ENCODE measurements at regions not wholly inside any gene's neighbourhood (a gene's known extent, or its start where the extent isn't known, plus 50 kb on each side); places are given as distances from the start of the nearest gene placed in this dataset.
"Not testable (repeated sequence)": the region's sequence is repeated elsewhere in the genome, so short reads cannot be mapped to it uniquely, and the experiment has no call there.

DNA sequence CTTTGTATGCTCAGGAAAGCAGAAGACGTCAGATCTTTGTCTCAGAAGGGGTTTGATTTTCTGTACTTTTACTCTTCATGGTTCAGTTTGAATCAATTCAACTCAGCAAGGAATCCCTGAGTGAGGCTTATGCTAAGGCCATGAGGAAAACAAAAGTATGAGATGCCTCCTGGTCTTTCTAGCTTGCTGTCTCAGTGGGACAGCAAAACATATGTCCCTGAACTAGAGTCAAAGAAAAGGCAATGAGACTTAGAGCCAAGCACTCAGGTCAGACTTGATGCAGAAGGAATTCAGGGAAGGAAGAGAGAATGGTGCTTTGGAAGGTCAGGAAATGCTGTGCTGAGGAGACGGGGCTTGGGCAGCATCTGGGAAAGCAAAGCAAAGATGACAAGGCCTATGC is 236.2 kb upstream of the SFRP2 start:
- no peak overlapping the region for H3K4me3 ChIP-seq
- intact Hi-C loops (cut with DNase I; ENCODE audit: low total_unique reads) = no loop called here
- no peaks in the 10 kb centered on the region for H3K27me3 ChIP-seq
- DNase-seq = no peak
- H3K36me3 ChIP-seq (ENCODE audit: low read depth, missing control alignments) = no peaks in the 10 kb centered on the region
- TF ChIP-seq, protein P1, sequence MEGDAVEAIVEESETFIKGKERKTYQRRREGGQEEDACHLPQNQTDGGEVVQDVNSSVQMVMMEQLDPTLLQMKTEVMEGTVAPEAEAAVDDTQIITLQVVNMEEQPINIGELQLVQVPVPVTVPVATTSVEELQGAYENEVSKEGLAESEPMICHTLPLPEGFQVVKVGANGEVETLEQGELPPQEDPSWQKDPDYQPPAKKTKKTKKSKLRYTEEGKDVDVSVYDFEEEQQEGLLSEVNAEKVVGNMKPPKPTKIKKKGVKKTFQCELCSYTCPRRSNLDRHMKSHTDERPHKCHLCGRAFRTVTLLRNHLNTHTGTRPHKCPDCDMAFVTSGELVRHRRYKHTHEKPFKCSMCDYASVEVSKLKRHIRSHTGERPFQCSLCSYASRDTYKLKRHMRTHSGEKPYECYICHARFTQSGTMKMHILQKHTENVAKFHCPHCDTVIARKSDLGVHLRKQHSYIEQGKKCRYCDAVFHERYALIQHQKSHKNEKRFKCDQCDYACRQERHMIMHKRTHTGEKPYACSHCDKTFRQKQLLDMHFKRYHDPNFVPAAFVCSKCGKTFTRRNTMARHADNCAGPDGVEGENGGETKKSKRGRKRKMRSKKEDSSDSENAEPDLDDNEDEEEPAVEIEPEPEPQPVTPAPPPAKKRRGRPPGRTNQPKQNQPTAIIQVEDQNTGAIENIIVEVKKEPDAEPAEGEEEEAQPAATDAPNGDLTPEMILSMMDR (IDR thresholded peaks at IDR 0.05) = no peak
- H3K4me1 ChIP-seq = no peaks in the 10 kb centered on the region
- no peaks in the 10 kb centered on the region for H3K9me3 ChIP-seq
- WGBS, 2 donors = 60 to 73% methylated on average over 2 of the region's 2 CpGs
- H3K27ac ChIP-seq = no peak overlapping the region

DNA sequence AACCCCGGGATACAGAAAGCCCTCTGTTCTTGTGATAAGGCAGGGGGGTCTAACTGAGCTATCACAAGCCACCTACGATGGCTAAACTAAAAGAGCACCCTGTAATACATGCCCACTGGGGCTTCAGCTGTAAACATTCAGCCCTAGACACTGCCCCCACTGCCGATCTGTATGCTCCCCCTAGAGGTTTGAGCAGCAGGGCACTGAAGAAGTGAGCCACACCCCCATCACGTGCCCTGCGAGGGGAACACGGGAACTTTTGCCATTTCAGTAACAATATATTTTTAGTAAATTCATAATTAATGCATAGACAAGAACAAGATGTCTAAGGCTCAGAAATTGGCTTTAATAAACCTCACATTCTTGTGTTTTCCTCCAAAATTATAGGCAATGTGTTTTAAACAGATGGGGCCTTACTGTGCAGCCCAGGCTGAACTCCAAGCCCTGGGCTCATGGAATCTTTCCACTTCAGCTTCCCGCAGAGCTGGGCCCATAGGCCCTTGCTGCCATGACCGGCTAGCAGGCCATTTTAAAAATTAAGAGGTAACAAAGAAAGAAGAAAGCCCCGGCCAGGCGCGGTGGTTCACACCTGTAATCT is 235.3 kb upstream of the SFRP2 start:
- intact Hi-C loops (cut with DNase I; ENCODE audit: low total_unique reads) = no loop called here
- H3K36me3 ChIP-seq (ENCODE audit: low read depth, missing control alignments) = no peaks in the 10 kb centered on the region
- no peak overlapping the region for H3K27ac ChIP-seq
- H3K27me3 ChIP-seq = no peaks in the 10 kb centered on the region
- H3K4me3 ChIP-seq = peak overlapping the region in 1 of 2 donors; percentile 8
- 56 to 68% methylated on average over 11 of the region's 11 CpGs for WGBS, 2 donors
- H3K4me1 ChIP-seq = no peaks in the 10 kb centered on the region
- H3K9me3 ChIP-seq = no peaks in the 10 kb centered on the region
- DNase-seq = no peak
- TF ChIP-seq POLR2A (IDR thresholded peaks at IDR 0.05) = no peak
- TF ChIP-seq, protein P1 (IDR thresholded peaks at IDR 0.05) = no peak

DNA sequence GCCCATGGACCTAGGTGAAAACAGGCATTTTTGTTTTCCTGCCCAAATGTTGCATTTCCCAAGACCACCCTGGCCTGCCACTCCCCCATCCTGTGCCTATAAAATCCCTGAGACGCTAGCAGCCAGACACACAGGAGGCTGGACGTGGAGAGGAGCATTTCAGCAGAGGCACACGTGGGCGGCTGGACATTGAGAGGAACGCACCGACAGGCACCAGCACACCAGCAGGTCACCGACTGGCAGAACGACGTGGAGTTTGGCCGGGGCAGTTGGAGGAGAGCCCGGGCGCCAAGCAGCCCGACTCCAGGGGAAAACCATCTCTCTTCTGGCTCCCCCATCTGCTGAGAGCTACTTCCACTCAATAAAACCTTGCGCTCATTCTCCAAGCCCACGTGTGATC is 234.8 kb upstream of the SFRP2 start:
- H3K36me3 ChIP-seq (ENCODE audit: low read depth, missing control alignments); DNase-seq; H3K27ac ChIP-seq; H3K9me3 ChIP-seq; H3K27me3 ChIP-seq; H3K4me1 ChIP-seq; intact Hi-C loops (cut with DNase I; ENCODE audit: low total_unique reads): not testable (repeated sequence)
- 68 to 70% methylated on average over 15 of the region's 15 CpGs for WGBS, 2 donors
- peak overlapping the region in 1 of 2 donors; percentile 8 for H3K4me3 ChIP-seq

DNA sequence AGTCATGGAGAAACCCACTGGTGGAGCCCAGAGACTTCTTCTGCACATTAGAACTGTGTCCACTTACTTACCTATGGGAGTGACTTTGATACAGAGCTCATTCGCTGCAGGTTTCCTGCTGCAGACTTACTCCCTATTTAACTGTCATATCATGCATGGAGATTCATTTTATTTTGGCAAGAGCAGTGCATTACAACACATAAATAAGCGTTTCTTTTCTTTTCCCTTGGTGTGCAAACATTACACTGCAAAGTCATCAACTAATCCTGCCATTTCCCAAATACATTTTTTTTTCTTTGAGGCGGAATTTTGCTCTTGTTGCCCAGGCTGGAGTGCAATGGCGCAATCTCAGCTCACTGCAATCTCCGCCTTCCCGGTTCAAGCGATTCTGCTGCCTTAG is 230.9 kb upstream of the SFRP2 start:
- WGBS, 2 donors = 75 to 93% methylated on average over 7 of the region's 7 CpGs
- DNase-seq = no peak
- Histone ChIP-seq H3K36me3 (ENCODE audit: low read depth, missing control alignments) (no peaks in the 10 kb centered on the region), H3K27ac (no peak overlapping the region), H3K4me1 (no peaks in the 10 kb centered on the region), H3K27me3 (no peaks in the 10 kb centered on the region), H3K4me3 (no peak overlapping the region), H3K9me3 (no peaks in the 10 kb centered on the region)
- intact Hi-C loops (cut with DNase I; ENCODE audit: low total_unique reads) = no loop called here
- TF ChIP-seq, protein P1 (IDR thresholded peaks at IDR 0.05) = no peak
- TF ChIP-seq POLR2A (IDR thresholded peaks at IDR 0.05) = no peak

DNA sequence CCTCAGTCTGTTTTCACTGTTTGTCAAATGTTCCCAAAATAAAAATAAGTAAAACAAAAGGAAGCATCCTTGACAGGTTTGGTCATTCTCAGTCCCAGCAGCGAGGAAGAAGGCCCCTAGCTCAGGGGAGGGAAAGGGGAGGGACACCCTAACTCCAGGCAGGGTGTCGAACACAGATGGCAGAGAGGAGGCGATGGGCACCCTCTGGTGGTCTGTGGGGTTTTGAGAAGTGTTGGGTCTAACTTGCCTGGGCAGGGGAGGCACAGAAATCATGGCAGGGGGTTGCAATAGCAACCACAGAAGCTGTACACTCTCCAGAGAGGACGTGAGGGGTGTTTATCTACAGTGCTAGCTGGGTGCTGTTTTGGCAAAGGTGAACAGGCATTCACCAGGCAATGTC is 229.8 kb upstream of the SFRP2 start:
- no peak for DNase-seq
- intact Hi-C loops (cut with DNase I; ENCODE audit: low total_unique reads) = no loop called here
- H3K27me3 ChIP-seq = no peaks in the 10 kb centered on the region
- WGBS, 2 donors = 68 to 75% methylated on average over 4 of the region's 4 CpGs
- H3K27ac ChIP-seq = no peak overlapping the region
- H3K9me3 ChIP-seq = no peaks in the 10 kb centered on the region
- H3K36me3 ChIP-seq (ENCODE audit: low read depth, missing control alignments) = no peaks in the 10 kb centered on the region
- TF ChIP-seq, protein P1 (IDR thresholded peaks at IDR 0.05) = no peak
- TF ChIP-seq POLR2A (IDR thresholded peaks at IDR 0.05) = no peak
- no peak overlapping the region for H3K4me3 ChIP-seq
- H3K4me1 ChIP-seq = no peaks in the 10 kb centered on the region

Data from testis (tissue), 2 donors.